Activated naive CD4-positive, alpha-beta T cell (primary cell): ENCODE measurements at regions not wholly inside any gene's neighbourhood (a gene's known extent, or its start where the extent isn't known, plus 50 kb on each side); places are given as distances from the start of the nearest gene placed in this dataset.

Experiments used
- DNase-seq, 4 experiments: peaks; one replicate each; lab custom pipeline; 2025; lab: John Stamatoyannopoulos, UW

- DNase-seq = no peak
Measured at GRCh38 chr12:61894168-61894567, 366.0 kb upstream of the USP15 start.

- DNase-seq = no peak
Measured at GRCh38 chr12:61896436-61896835, 363.8 kb upstream of the USP15 start.

- no peak for DNase-seq
Measured at GRCh38 chr12:61902403-61902802, 357.8 kb upstream of the USP15 start.

GRCh38 chr12:61911113-61911512 is 349.1 kb upstream of the USP15 start:
- DNase-seq = no peak

GRCh38 chr12:61915420-61915819 is 344.8 kb upstream of the USP15 start:
- DNase-seq = no peak

GRCh38 chr12:61916831-61917230 is 343.4 kb upstream of the USP15 start:
- DNase-seq = no peak

- no peak for DNase-seq
Measured at GRCh38 chr12:61919686-61920085, 340.5 kb upstream of the USP15 start.

GRCh38 chr12:61920230-61920629 is 340.0 kb upstream of the USP15 start:
- DNase-seq = no peak

- DNase-seq = no peak
Measured at GRCh38 chr12:61923152-61923551, 337.1 kb upstream of the USP15 start.

GRCh38 chr12:61934564-61934963 is 325.6 kb upstream of the USP15 start:
- no peak for DNase-seq

- DNase-seq = no peak
Measured at GRCh38 chr12:61939977-61940376, 320.2 kb upstream of the USP15 start.

- DNase-seq = no peak
Measured at GRCh38 chr12:61956545-61956944, 303.7 kb upstream of the USP15 start.

- no peak for DNase-seq
Measured at GRCh38 chr12:61974461-61974860, 285.7 kb upstream of the USP15 start.

GRCh38 chr12:61985830-61986229 is 274.4 kb upstream of the USP15 start:
- DNase-seq = no peak

GRCh38 chr12:61987173-61987572 is 273.0 kb upstream of the USP15 start:
- DNase-seq = no peak

GRCh38 chr12:61991661-61992060 is 268.5 kb upstream of the USP15 start:
- DNase-seq = no peak

GRCh38 chr12:61993734-61994345 is 266.4 kb upstream of the USP15 start:
- no peak for DNase-seq

GRCh38 chr12:61996717-61997116 is 263.5 kb upstream of the USP15 start:
- DNase-seq = no peak

- no peak for DNase-seq
Measured at GRCh38 chr12:61998791-61999190, 261.4 kb upstream of the USP15 start.

- DNase-seq = no peak
Measured at GRCh38 chr12:61999311-61999710, 260.9 kb upstream of the USP15 start.

GRCh38 chr12:62001424-62001823 is 258.8 kb upstream of the USP15 start:
- DNase-seq = no peak

- DNase-seq = no peak
Measured at GRCh38 chr12:62003226-62003625, 257.0 kb upstream of the USP15 start.

GRCh38 chr12:62003701-62004100 is 256.5 kb upstream of the USP15 start:
- DNase-seq = no peak

GRCh38 chr12:62005615-62006014 is 254.6 kb upstream of the USP15 start:
- DNase-seq = no peak
